Trophoblast cell (in vitro differentiated cells and primary cell): ENCODE measurements at regions not wholly inside any gene's neighbourhood (a gene's known extent, or its start where the extent isn't known, plus 50 kb on each side); places are given as distances from the start of the nearest gene placed in this dataset.

Experiments used
- DNase-seq, 2 donors: peaks; one replicate each; pipeline ENCODE4 v3.0.0-alpha.2; 2016
- H2AFZ ChIP-seq: 2 replicates; pipeline ENCODE4 v1.6.1; 2013; ENCODE audit warnings: low read length, moderate library complexity, mild to moderate bottlenecking; ENCODE audit not compliant: insufficient read depth, poor library complexity
- H2AK5ac ChIP-seq: 2 replicates; pipeline ENCODE4 v1.6.1; 2013; ENCODE audit warnings: mild to moderate bottlenecking, low read length
- H2BK120ac ChIP-seq: 2 replicates; pipeline ENCODE4 v1.6.1; 2013; ENCODE audit warnings: low read length, mild to moderate bottlenecking, moderate library complexity; ENCODE audit not compliant: insufficient read depth, poor library complexity
- H2BK12ac ChIP-seq: 2 replicates; pipeline ENCODE4 v1.6.1; 2013; ENCODE audit warnings: mild to moderate bottlenecking, low read length, moderate library complexity
- H2BK5ac ChIP-seq: 2 replicates; pipeline ENCODE4 v1.6.1; 2013; ENCODE audit warnings: low read length, low read depth, moderate library complexity, mild to moderate bottlenecking; ENCODE audit not compliant: poor library complexity
- H3K14ac ChIP-seq: 2 replicates; pipeline ENCODE4 v1.6.1; 2013; ENCODE audit warnings: mild to moderate bottlenecking, low read length
- H3K18ac ChIP-seq: 2 replicates; pipeline ENCODE4 v1.6.1; 2013; ENCODE audit warnings: mild to moderate bottlenecking, low read length
- H3K23ac ChIP-seq: 2 replicates; pipeline ENCODE4 v1.6.1; 2013; ENCODE audit warnings: low read length
- H3K27ac ChIP-seq: 2 replicates; pipeline ENCODE4 v1.5.1; 2013; ENCODE audit warnings: low read depth, mild to moderate bottlenecking, inconsistent platforms, low read length, moderate library complexity
- H3K27me3 ChIP-seq: 2 replicates; pipeline ENCODE4 v1.6.1; 2013; ENCODE audit warnings: inconsistent platforms, mild to moderate bottlenecking, low read length, moderate library complexity; ENCODE audit not compliant: insufficient read depth
- H3K36me3 ChIP-seq, 2 experiments: 1 replicate in 1 of 2; 2 replicates in 1 of 2; pipeline ENCODE4 v1.6.1; 2013; ENCODE audit warnings: low read length in 2 of 2, mild to moderate bottlenecking in 2 of 2, moderate library complexity in 1 of 2; ENCODE audit not compliant: insufficient read depth in 2 of 2, control insufficient read depth in 1 of 2
- H3K4ac ChIP-seq: 2 replicates; pipeline ENCODE4 v1.6.1; 2013; ENCODE audit warnings: low read depth, mild to moderate bottlenecking, low read length, moderate library complexity
- H3K4me1 ChIP-seq, 2 experiments: 1 replicate in 1 of 2; 2 replicates in 1 of 2; pipeline ENCODE4 v1.6.1; 2013; ENCODE audit warnings: low read length in 2 of 2, mild to moderate bottlenecking in 2 of 2, moderate library complexity in 1 of 2; ENCODE audit not compliant: insufficient read depth in 2 of 2, control insufficient read depth in 1 of 2
- H3K4me2 ChIP-seq: 2 replicates; pipeline ENCODE4 v1.6.1; 2013; ENCODE audit warnings: inconsistent platforms, mild to moderate bottlenecking, low read length, moderate library complexity
- H3K4me3 ChIP-seq: 2 replicates; pipeline ENCODE4 v1.5.1; 2013; ENCODE audit warnings: mild to moderate bottlenecking, low read depth, low read length, inconsistent platforms
- H3K79me1 ChIP-seq: one replicate; pipeline ENCODE4 v1.6.1; 2013; ENCODE audit warnings: low read length
- H3K79me2 ChIP-seq: 2 replicates; pipeline ENCODE4 v1.6.1; 2013; ENCODE audit warnings: low read length, mild to moderate bottlenecking; ENCODE audit not compliant: control insufficient read depth, insufficient read depth, poor library complexity
- H3K9ac ChIP-seq: 2 replicates; pipeline ENCODE4 v1.6.1; 2013; ENCODE audit warnings: mild to moderate bottlenecking, low read length
- H3K9me3 ChIP-seq: 2 replicates; pipeline ENCODE4 v1.6.1; 2013; ENCODE audit warnings: low read depth, mild to moderate bottlenecking, control low read depth, inconsistent platforms, low read length; ENCODE audit not compliant: insufficient read depth
- H4K12ac ChIP-seq: 2 replicates; pipeline ENCODE4 v1.6.1; 2013; ENCODE audit warnings: low read depth, mild to moderate bottlenecking, low read length, moderate library complexity
- H4K8ac ChIP-seq: 2 replicates; pipeline ENCODE4 v1.6.1; 2013; ENCODE audit warnings: low read depth, mild to moderate bottlenecking, low read length, moderate library complexity
- H4K91ac ChIP-seq: one replicate; pipeline ENCODE4 v1.6.1; 2013; ENCODE audit warnings: low read depth, mild to moderate bottlenecking, low read length, moderate library complexity
- WGBS: extraction: QIAGEN DNeasy Blood & Tissue Kit; methylation state at CpG from one replicate; pipeline ENCODE4 v1.1.7; 2013; ENCODE audit warnings: missing lambda C conversion rate; ENCODE audit not compliant: insufficient read length, insufficient coverage; ENCODE audit errors: extremely low coverage; 5-methylcytosine and 5-hydroxymethylcytosine counted together

DNA sequence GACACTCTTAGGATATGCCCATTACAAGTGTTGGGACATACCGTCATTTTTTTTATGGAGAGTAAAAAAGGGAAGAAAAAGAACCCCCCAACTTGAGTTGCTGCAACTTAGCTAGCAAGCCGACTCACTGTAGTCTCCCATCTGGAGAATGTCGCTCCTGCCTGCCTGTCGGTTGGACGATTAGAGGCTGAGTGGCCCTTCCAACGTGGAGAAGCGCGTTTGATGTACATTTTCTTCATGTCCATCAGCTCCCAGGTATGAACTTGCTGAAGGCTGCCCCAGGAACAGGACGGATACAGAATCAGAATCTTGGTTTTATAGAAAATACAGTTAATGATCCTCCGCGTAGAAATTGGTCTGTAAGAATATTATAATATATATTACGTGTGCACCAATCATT, 189.0 kb upstream of the SOX1 start:
- H3K79me1 ChIP-seq, result no peaks in the 10 kb centered on the region
- H3K4me3 ChIP-seq, result no peak overlapping the region
- H2BK120ac ChIP-seq, result no peak overlapping the region
- H3K79me2 ChIP-seq, result no peaks in the 10 kb centered on the region
- no peaks in the 10 kb centered on the region for H3K27me3 ChIP-seq
- H3K14ac ChIP-seq, result no peak overlapping the region
- no peak overlapping the region for H2AFZ ChIP-seq
- no peak overlapping the region for H4K91ac ChIP-seq
- H4K8ac ChIP-seq, result no peak overlapping the region
- no peak overlapping the region for H2AK5ac ChIP-seq
- no peak for DNase-seq
- no peak overlapping the region for H3K18ac ChIP-seq
- H3K4me1 ChIP-seq, result no peaks in the 10 kb centered on the region
- H3K9ac ChIP-seq, result no peak overlapping the region
- no peaks in the 10 kb centered on the region for H3K9me3 ChIP-seq
- H3K4me2 ChIP-seq, result no peak overlapping the region
- H3K36me3 ChIP-seq, result no peaks in the 10 kb centered on the region
- no peak overlapping the region for H2BK12ac ChIP-seq
- no peak overlapping the region for H3K23ac ChIP-seq
- WGBS, result no CpG with 5 or more reads among the region's 12 CpGs
- H3K27ac ChIP-seq, result no peak overlapping the region
- no peak overlapping the region for H4K12ac ChIP-seq
- no peak overlapping the region for H2BK5ac ChIP-seq
- H3K4ac ChIP-seq, result no peak overlapping the region

DNA sequence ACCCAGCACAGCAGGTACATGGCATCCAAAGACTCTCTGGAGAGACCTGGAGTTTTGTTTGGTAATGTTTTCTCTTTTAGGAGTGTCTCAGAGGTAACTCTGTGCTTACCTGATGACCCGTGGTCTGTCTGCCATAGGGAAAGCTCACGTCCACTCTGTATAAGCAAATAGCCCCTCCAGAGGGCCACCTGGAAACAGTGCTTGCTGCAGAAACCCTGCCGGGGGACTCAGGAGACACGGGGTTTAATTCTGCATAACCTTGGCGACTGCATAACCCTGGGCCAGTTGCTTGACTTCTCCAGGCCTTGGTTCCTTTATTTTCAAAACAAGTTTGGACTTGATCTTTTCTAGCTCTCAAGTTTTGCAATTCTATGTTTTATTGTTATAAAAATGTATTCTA, 187.2 kb upstream of the SOX1 start:
- Histone ChIP-seq H3K27me3 (no peaks in the 10 kb centered on the region), H2AK5ac (no peak overlapping the region), H4K91ac (no peak overlapping the region), H3K23ac (no peak overlapping the region), H3K79me2 (no peaks in the 10 kb centered on the region), H2AFZ (no peak overlapping the region), H3K79me1 (no peaks in the 10 kb centered on the region), H3K9ac (no peak overlapping the region), H3K4me2 (no peak overlapping the region), H3K4me1 (no peaks in the 10 kb centered on the region), H3K4me3 (no peak overlapping the region), H2BK12ac (no peak overlapping the region), H3K36me3 (no peaks in the 10 kb centered on the region), H2BK120ac (no peak overlapping the region), H4K8ac (no peak overlapping the region), H3K9me3 (peaks cover 2% of the 10 kb centered on the region), H4K12ac (no peak overlapping the region), H3K14ac (no peak overlapping the region), H3K18ac (no peak overlapping the region), H3K27ac (no peak overlapping the region), H2BK5ac (no peak overlapping the region), H3K4ac (no peak overlapping the region)
- DNase-seq, result no peak
- WGBS, result no CpG with 5 or more reads among the region's 5 CpGs

DNA sequence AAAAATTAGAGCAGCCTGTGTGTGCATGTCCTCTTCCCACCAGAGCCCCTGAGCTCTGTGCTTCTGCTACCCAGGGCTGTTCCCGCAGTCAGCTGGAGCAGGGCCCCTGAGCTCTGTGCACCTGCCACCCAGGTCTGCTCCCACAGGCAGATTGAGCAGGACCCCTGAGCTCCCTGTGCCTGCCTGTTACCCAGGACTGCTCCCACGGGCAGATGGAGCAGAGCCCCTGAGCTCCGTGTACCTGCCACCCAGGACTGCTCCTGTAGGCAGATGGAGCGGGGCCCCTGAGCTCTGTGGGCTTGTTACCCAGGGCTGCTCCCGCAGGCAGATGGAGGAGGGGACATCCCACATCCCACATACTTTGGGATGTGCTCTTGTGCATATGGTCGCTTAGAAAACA, 186.8 kb upstream of the SOX1 start:
- H3K79me2 ChIP-seq, result no peaks in the 10 kb centered on the region

GRCh38 chr13:111881700-111882099, 185.2 kb upstream of the SOX1 start:
- H3K23ac ChIP-seq, result no peak overlapping the region
- H2AK5ac ChIP-seq, result no peak overlapping the region
- H3K14ac ChIP-seq, result no peak overlapping the region
- no peak overlapping the region for H2BK5ac ChIP-seq
- H3K79me1 ChIP-seq, result no peaks in the 10 kb centered on the region
- no peak overlapping the region for H2BK12ac ChIP-seq
- no peak overlapping the region for H4K91ac ChIP-seq
- no peak overlapping the region for H3K4ac ChIP-seq
- H3K36me3 ChIP-seq, result no peaks in the 10 kb centered on the region
- no peaks in the 10 kb centered on the region for H3K79me2 ChIP-seq
- peaks cover 3% of the 10 kb centered on the region for H3K9me3 ChIP-seq
- no peak overlapping the region for H4K8ac ChIP-seq
- no peak overlapping the region for H3K18ac ChIP-seq
- no peak overlapping the region for H2BK120ac ChIP-seq
- no peak overlapping the region for H4K12ac ChIP-seq
- no CpG with 5 or more reads among the region's 8 CpGs for WGBS
- no peak overlapping the region for H3K4me2 ChIP-seq
- no peak overlapping the region for H3K9ac ChIP-seq
- H2AFZ ChIP-seq, result no peak overlapping the region
- no peaks in the 10 kb centered on the region for H3K4me1 ChIP-seq
- DNase-seq, result no peak
- H3K27me3 ChIP-seq, result no peaks in the 10 kb centered on the region
- H3K27ac ChIP-seq, result no peak overlapping the region
- H3K4me3 ChIP-seq, result no peak overlapping the region

More for the DNA sequence above, 186.8 kb upstream of the SOX1 start:
- Histone ChIP-seq H3K27ac (no peak overlapping the region), H3K4me1 (no peaks in the 10 kb centered on the region), H3K18ac (no peak overlapping the region), H2BK12ac (no peak overlapping the region), H4K8ac (no peak overlapping the region), H2BK120ac (no peak overlapping the region), H3K9ac (no peak overlapping the region), H3K4me3 (no peak overlapping the region), H3K79me1 (no peaks in the 10 kb centered on the region), H3K4ac (no peak overlapping the region), H3K36me3 (no peaks in the 10 kb centered on the region), H3K9me3 (peaks cover 2% of the 10 kb centered on the region), H3K27me3 (no peaks in the 10 kb centered on the region), H4K12ac (no peak overlapping the region), H3K4me2 (no peak overlapping the region), H2BK5ac (no peak overlapping the region), H4K91ac (no peak overlapping the region), H2AK5ac (no peak overlapping the region), H3K23ac (no peak overlapping the region), H3K14ac (no peak overlapping the region), H2AFZ (no peak overlapping the region)
- DNase-seq, result no peak
- no CpG with 5 or more reads among the region's 6 CpGs for WGBS
